MCF 10A (cell line): ENCODE measurements at regions not wholly inside any gene's neighbourhood (a gene's known extent, or its start where the extent isn't known, plus 50 kb on each side); places are given as distances from the start of the nearest gene placed in this dataset.

Source experiments
- BruUV-seq: library from RNA; stranded (reverse); fragments of 400-500 nt; replicated peaks from 2 replicates; lab custom pipeline; 2021; lab: Mats Ljungman, UMichigan
- CTCF ChIA-PET: fragments of 300-600 bp; sonication (Branson Sonifier 250); formaldehyde crosslinking; extraction: SDS; loops from one replicate; lab custom pipeline; 2021; ENCODE audit warnings: antibody characterized with exemption, inconsistent platforms; lab: Yijun Ruan, JAX
- POLR2A ChIA-PET: fragments of 300-600, 350-650 bp; sonication (Branson Sonifier 250); formaldehyde crosslinking; extraction: SDS; loops from one replicate; lab custom pipeline; 2020; ENCODE audit warnings: antibody characterized with exemption, inconsistent platforms; lab: Yijun Ruan, JAX
- DNase-seq: peaks from one replicate; pipeline ENCODE4 v3.0.0-alpha.2; 2018; ENCODE audit not compliant: unreplicated experiment
- H3K27ac Mint-ChIP-seq: one replicate; pipeline ENCODE4 v1.8.0; 2022; ENCODE audit warnings: mild to moderate bottlenecking, low read depth, mixed read lengths; ENCODE audit not compliant: unreplicated experiment
- H3K27me3 Mint-ChIP-seq: one replicate; pipeline ENCODE4 v1.8.0; 2022; ENCODE audit warnings: mixed read lengths; ENCODE audit not compliant: insufficient read depth, unreplicated experiment
- H3K36me3 Mint-ChIP-seq: one replicate; pipeline ENCODE4 v1.8.0; 2022; ENCODE audit warnings: mild to moderate bottlenecking, moderate library complexity, mixed read lengths; ENCODE audit not compliant: insufficient read depth, unreplicated experiment
- H3K4me1 Mint-ChIP-seq: one replicate; pipeline ENCODE4 v1.8.0; 2022; ENCODE audit warnings: mixed read lengths; ENCODE audit not compliant: insufficient read depth, unreplicated experiment
- H3K4me3 Mint-ChIP-seq: one replicate; pipeline ENCODE4 v1.8.0; 2022; ENCODE audit warnings: mild to moderate bottlenecking, moderate library complexity, mixed read lengths; ENCODE audit not compliant: unreplicated experiment
- H3K9me3 Mint-ChIP-seq: one replicate; pipeline ENCODE4 v1.8.0; 2022; ENCODE audit warnings: mixed read lengths; ENCODE audit not compliant: unreplicated experiment
- CTCF ChIP-seq: fragments of 200-600 bp; IDR thresholded peaks from one replicate; pipeline ENCODE4 v1.8.0; 2022; ENCODE audit warnings: antibody characterized with exemption, mild to moderate bottlenecking; ENCODE audit not compliant: unreplicated experiment
- intact Hi-C: fragments of 100-400 bp; cut with micrococcal nuclease; formaldehyde crosslinking; loops from 2 replicates; pipeline ENCODE4 v1.14.1; 2022

- DNase-seq: no peak
- peaks cover 12% of the 10 kb centered on the region for H3K4me1 Mint-ChIP-seq
- H3K9me3 Mint-ChIP-seq: no peaks in the 10 kb centered on the region
- no peaks in the 10 kb centered on the region for H3K36me3 Mint-ChIP-seq
- no peak overlapping the region for H3K27ac Mint-ChIP-seq
- ChIA-PET CTCF (interaction anchor here (1.0 to 2.3 kb wide), 5 partner anchors 16 to 202 kb away, joined by 3 to 8 read pairs (median 3); partner anchors contain the start of gene RRBP1), POLR2A (interaction anchor here (0.6 to 2.0 kb wide), 3 partner anchors 14 to 17 kb away, joined by 3 to 8 read pairs (median 5); no protein-coding TSS in a partner anchor)
- TF ChIP-seq CTCF: no peak
- H3K4me3 Mint-ChIP-seq: no peak overlapping the region
- H3K27me3 Mint-ChIP-seq: no peaks in the 10 kb centered on the region
- no TSS peak for BruUV-seq
- intact Hi-C loops: no loop called here
Observed at GRCh38 chr20:17857639-17858449, 110.8 kb downstream of the SNX5 start.

- ChIA-PET POLR2A (interaction anchor here (0.7 to 2.0 kb wide), 3 partner anchors 17 to 332 kb away, joined by 4 to 8 read pairs (median 5); no protein-coding TSS in a partner anchor), CTCF (interaction anchor here (0.5 to 2.3 kb wide), 7 partner anchors 17 to 176 kb away, joined by 3 to 8 read pairs (median 4); partner anchors contain the start of gene RRBP1)
- Mint-ChIP-seq H3K9me3 (no peaks in the 10 kb centered on the region), H3K4me1 (peaks cover 7% of the 10 kb centered on the region), H3K27me3 (no peaks in the 10 kb centered on the region), H3K36me3 (no peaks in the 10 kb centered on the region), H3K27ac (no peak overlapping the region), H3K4me3 (no peak overlapping the region)
- no peak for TF ChIP-seq CTCF
- intact Hi-C loops: no loop called here
- no peak for DNase-seq
- BruUV-seq: no TSS peak
Observed at GRCh38 chr20:17856837-17857605, 111.6 kb downstream of the SNX5 start.

GRCh38 chr20:17856024-17856564 lies 112.5 kb downstream of the SNX5 start:
- no peak for TF ChIP-seq CTCF
- CTCF ChIA-PET: interaction anchor here (1.1 to 2.3 kb wide), 3 partner anchors 18 to 176 kb away, joined by 3 to 8 read pairs (median 6); no protein-coding TSS in a partner anchor
- no TSS peak for BruUV-seq
- Mint-ChIP-seq H3K9me3 (no peaks in the 10 kb centered on the region), H3K4me1 (peaks cover 7% of the 10 kb centered on the region), H3K27ac (no peak overlapping the region), H3K27me3 (no peaks in the 10 kb centered on the region), H3K4me3 (no peak overlapping the region), H3K36me3 (no peaks in the 10 kb centered on the region)
- intact Hi-C loops: no loop called here
- POLR2A ChIA-PET: interaction anchor here (0.5 to 2.0 kb wide), 3 partner anchors 18 to 241 kb away, joined by 3 to 8 read pairs (median 5); no protein-coding TSS in a partner anchor
- no peak for DNase-seq
